Fibroblast of mammary gland (primary cell): ENCODE measurements at regions not wholly inside any gene's neighbourhood (a gene's known extent, or its start where the extent isn't known, plus 50 kb on each side); places are given as distances from the start of the nearest gene placed in this dataset.

Experiments used
- DNase-seq: peaks from one replicate; pipeline ENCODE4 v3.0.0-alpha.2; 2010; ENCODE audit warnings: low read depth
- H3K4me3 ChIP-seq: 2 replicates; pipeline ENCODE4 v1.5.1; 2011; ENCODE audit warnings: low read depth, mild to moderate bottlenecking, low read length, moderate library complexity; ENCODE audit not compliant: control insufficient read depth
- CTCF ChIP-seq: conservative IDR thresholded peaks from 2 replicates; pipeline ENCODE4 v1.5.1; 2011; ENCODE audit warnings: low read depth, low read length, inconsistent platforms; ENCODE audit not compliant: control insufficient read depth, insufficient read depth

GRCh38 chr2:18885457-18885856 is 296.1 kb upstream of the NT5C1B start:
- DNase-seq = no peak
- TF ChIP-seq CTCF = no peak
- H3K4me3 ChIP-seq = no peak overlapping the region

GRCh38 chr2:18883616-18884456 is 294.5 kb upstream of the NT5C1B start:
- peak; percentile 53 for DNase-seq
- H3K4me3 ChIP-seq = no peak overlapping the region
- peak; percentile 62 for TF ChIP-seq CTCF

- no peak overlapping the region for H3K4me3 ChIP-seq
- DNase-seq = no peak
Measured at GRCh38 chr2:18871430-18871829, 282.1 kb upstream of the NT5C1B start.

GRCh38 chr2:18870307-18870706 is 280.9 kb upstream of the NT5C1B start:
- no peak for TF ChIP-seq CTCF
- no peak for DNase-seq
- H3K4me3 ChIP-seq = no peak overlapping the region

More at GRCh38 chr2:18871430-18871829, 282.1 kb upstream of the NT5C1B start:
- TF ChIP-seq CTCF = no peak

- DNase-seq = no peak
- no peak for TF ChIP-seq CTCF
Measured at GRCh38 chr2:18861951-18862350, 272.6 kb upstream of the NT5C1B start.

GRCh38 chr2:18860179-18860578 is 270.8 kb upstream of the NT5C1B start:
- H3K4me3 ChIP-seq = no peak overlapping the region
- DNase-seq = no peak
- TF ChIP-seq CTCF = no peak

More at GRCh38 chr2:18861951-18862350, 272.6 kb upstream of the NT5C1B start:
- no peak overlapping the region for H3K4me3 ChIP-seq

GRCh38 chr2:18856765-18857164 is 267.4 kb upstream of the NT5C1B start:
- no peak for TF ChIP-seq CTCF
- H3K4me3 ChIP-seq = no peak overlapping the region
- DNase-seq = peak; percentile 52
